HepG2 (cell line): ENCODE measurements at regions not wholly inside any gene's neighbourhood (a gene's known extent, or its start where the extent isn't known, plus 50 kb on each side); places are given as distances from the start of the nearest gene placed in this dataset.

Source experiments
- ATAC-seq: fragments of 200-7000 bp; cut with Tn5 transposase; 3 replicates; pipeline ENCODE4 v1.9.1; 2020; ENCODE audit warnings: mild to moderate bottlenecking, moderate library complexity
- BruUV-seq: library from RNA; stranded (reverse); fragments of 400-500 nt; replicated peaks from 2 replicates; lab custom pipeline; 2021; lab: Mats Ljungman, UMichigan
- CTCF ChIA-PET: fragments of 300-600 bp; formaldehyde crosslinking; extraction: SDS; loops from one replicate; lab custom pipeline; 2021; ENCODE audit warnings: low total read pairs, inconsistent platforms, low intra/inter-chr PET ratio; lab: Yijun Ruan, JAX
- POLR2A ChIA-PET: fragments of 350-600 bp; sonication (Branson Sonifier 250); formaldehyde crosslinking; loops from one replicate; lab custom pipeline; 2020; ENCODE audit warnings: antibody characterized with exemption, inconsistent platforms; lab: Yijun Ruan, JAX
- DNase-seq: peaks from one replicate; pipeline ENCODE4 v3.0.0-alpha.2; 2015; ENCODE audit warnings: low spot score
- FAIRE-seq: peaks from 3 replicates; lab custom pipeline; 2011; peaks lifted over from hg19 to GRCh38; lab: Jason Lieb, UNC
- H2AFZ ChIP-seq: one replicate; pipeline ENCODE4 v1.6.1; 2011; ENCODE audit warnings: low read length, inconsistent platforms
- H3K27ac ChIP-seq: fragments of 300-600 bp; 3 replicates; pipeline ENCODE4 v1.8.0; 2011; ENCODE audit warnings: mixed run types, mild to moderate bottlenecking, mixed read lengths, low read length, inconsistent platforms; ENCODE audit not compliant: insufficient read depth; ENCODE audit errors: extremely low read length
- H3K27me3 ChIP-seq, 2 experiments: fragments of 200-600 bp in 1 of 2; 2 replicates in 1 of 2; 3 replicates in 1 of 2; pipeline versions ENCODE4 v1.6.0 to v1.8.0; 2011; ENCODE audit warnings: low read length in 2 of 2, mild to moderate bottlenecking in 2 of 2, moderate library complexity in 2 of 2, inconsistent platforms in 1 of 2; ENCODE audit not compliant: insufficient read depth in 2 of 2, control insufficient read depth in 1 of 2
- H3K36me3 ChIP-seq, 2 experiments: fragments of 200-600 bp in 1 of 2; replicated peaks in 1 of 2; 2 replicates in 1 of 2; 3 replicates in 1 of 2; pipeline versions ENCODE4 v1.5.1 to v1.8.0; 2011; ENCODE audit warnings: low read length in 2 of 2, inconsistent platforms in 1 of 2; ENCODE audit not compliant: insufficient read depth in 2 of 2, control insufficient read depth in 1 of 2
- H3K4me1 ChIP-seq: 2 replicates; pipeline ENCODE4 v1.5.1; 2012; ENCODE audit warnings: low read length, inconsistent platforms; ENCODE audit not compliant: insufficient read depth
- H3K4me2 ChIP-seq: 2 replicates; pipeline ENCODE4 v1.6.0; 2011; ENCODE audit warnings: low read depth, low read length, inconsistent platforms
- H3K4me3 ChIP-seq, 3 experiments: fragments of 200-600 bp in 1 of 3; sonication (generic), shearing (Covaris generic) in 1 of 3; replicated peaks in 1 of 3; 2 replicates each; pipeline ENCODE4 v1.5.1; 2011 to 2016; ENCODE audit warnings: low read length in 3 of 3, inconsistent platforms in 2 of 3, low read depth in 2 of 3, mild to moderate bottlenecking in 2 of 3, control low read depth in 1 of 3, mixed read lengths in 1 of 3; ENCODE audit not compliant: insufficient read depth in 1 of 3
- H3K79me2 ChIP-seq: one replicate; pipeline ENCODE4 v1.6.1; 2011; ENCODE audit warnings: low read length, inconsistent platforms; ENCODE audit not compliant: insufficient read depth
- H3K9ac ChIP-seq: 2 replicates; pipeline ENCODE4 v1.6.0; 2011; ENCODE audit warnings: mild to moderate bottlenecking, low read depth, low read length, inconsistent platforms; ENCODE audit not compliant: insufficient read depth
- H3K9me3 ChIP-seq: 2 replicates; pipeline ENCODE4 v1.5.1; 2012; ENCODE audit warnings: mild to moderate bottlenecking, low read length
- H4K20me1 ChIP-seq: 2 replicates; pipeline ENCODE4 v1.6.0; 2011; ENCODE audit warnings: inconsistent platforms, mild to moderate bottlenecking, low read length, moderate library complexity; ENCODE audit not compliant: insufficient read depth
- ATF1 ChIP-seq: IDR thresholded peaks from 2 replicates; pipeline ENCODE4 v1.6.1; 2016; ENCODE audit warnings: mild to moderate bottlenecking, control low read depth
- BRD4 ChIP-seq: sonication (generic); formaldehyde crosslinking; IDR thresholded peaks from 2 replicates; pipeline ENCODE4 v1.4.0; 2020; ENCODE audit warnings: missing genetic modification reagents
- CSRNP2 ChIP-seq: sonication (generic); formaldehyde crosslinking; conservative IDR thresholded peaks from 2 replicates; pipeline ENCODE4 v1.8.0; 2022; ENCODE audit warnings: low read depth, missing genetic modification reagents
- FOXJ3 ChIP-seq: sonication (generic); formaldehyde crosslinking; IDR thresholded peaks from 2 replicates; pipeline ENCODE4 v1.4.0; 2020; ENCODE audit warnings: missing genetic modification reagents, mild to moderate bottlenecking, borderline replicate concordance
- HIVEP1 ChIP-seq: sonication (generic); formaldehyde crosslinking; IDR thresholded peaks from 2 replicates; pipeline ENCODE4 v1.4.0; 2020; ENCODE audit warnings: mild to moderate bottlenecking, missing genetic modification reagents
- IRF9 ChIP-seq: sonication (generic); formaldehyde crosslinking; IDR thresholded peaks from 2 replicates; pipeline ENCODE4 v1.8.0; 2022; ENCODE audit warnings: missing genetic modification reagents, mild to moderate bottlenecking, borderline replicate concordance
- NAIF1 ChIP-seq: sonication (generic); formaldehyde crosslinking; IDR thresholded peaks from 2 replicates; pipeline ENCODE4 v1.5.0; 2020; ENCODE audit warnings: mild to moderate bottlenecking, missing genetic modification reagents, borderline replicate concordance
- PHB2 ChIP-seq: fragments of 450-650 bp; IDR thresholded peaks from 2 replicates; pipeline ENCODE4 v1.6.1; 2018; ENCODE audit not compliant: partially characterized antibody
- RNF2 ChIP-seq: fragments of 450-650 bp; conservative IDR thresholded peaks from 2 replicates; pipeline ENCODE4 v1.6.1; 2016; ENCODE audit warnings: low read depth
- YEATS4 ChIP-seq: sonication (generic); formaldehyde crosslinking; IDR thresholded peaks from 2 replicates; pipeline ENCODE4 v1.4.0; 2020; ENCODE audit warnings: missing genetic modification reagents, borderline replicate concordance
- ZBTB1 ChIP-seq: sonication (generic); formaldehyde crosslinking; IDR thresholded peaks from 2 replicates; pipeline ENCODE4 v1.4.0; 2020; ENCODE audit warnings: missing genetic modification reagents, borderline replicate concordance
- ZKSCAN1 ChIP-seq: fragments of 150-350 bp; IDR thresholded peaks from 2 replicates; pipeline ENCODE4 v1.6.1; 2014; ENCODE audit warnings: low read length
- ZNF333 ChIP-seq: sonication (generic); formaldehyde crosslinking; IDR thresholded peaks from 2 replicates; pipeline ENCODE4 v1.4.0; 2020; ENCODE audit warnings: mild to moderate bottlenecking, missing genetic modification reagents, borderline replicate concordance
- ZNF782 ChIP-seq: sonication (generic); formaldehyde crosslinking; IDR thresholded peaks from 2 replicates; pipeline ENCODE4 v1.4.0; 2020; ENCODE audit warnings: missing genetic modification reagents, mild to moderate bottlenecking, borderline replicate concordance
- ZNF891 ChIP-seq: sonication (generic); formaldehyde crosslinking; IDR thresholded peaks from 2 replicates; pipeline ENCODE4 v1.5.0; 2020; ENCODE audit warnings: mild to moderate bottlenecking, missing genetic modification reagents
- WGBS: methylation state at CpG from one replicate; pipeline ENCODE4 v1.1.6; 2017; ENCODE audit warnings: low lambda C conversion rate; 5-methylcytosine and 5-hydroxymethylcytosine counted together
- in situ Hi-C: cut with HindIII; loops from 2 replicates; pipeline ENCODE4 v1.10.0; 2017; ENCODE audit warnings: low pct_unique_long_range_greater_than_20kb; ENCODE audit not compliant: extremely low pct_ligation_motif_present
- intact Hi-C: fragments of 100-400 bp; cut with micrococcal nuclease; formaldehyde crosslinking; loops from one replicate; pipeline ENCODE4 v1.10.0; 2022; ENCODE audit not compliant: unreplicated experiment

- ChIA-PET POLR2A (no interaction called here), CTCF (no interaction called here)
- BruUV-seq, result no TSS peak
- Histone ChIP-seq H3K79me2 (no peaks in the 10 kb centered on the region), H2AFZ (no peak overlapping the region), H4K20me1 (no peaks in the 10 kb centered on the region), H3K4me3 (no peak overlapping the region), H3K4me2 (no peak overlapping the region), H3K27ac (no peak overlapping the region), H3K4me1 (no peaks in the 10 kb centered on the region), H3K27me3 (peaks cover 0 to 12% of the 10 kb centered on the region in 2 experiments; a peak in 1 of 5 replicates), H3K9me3 (no peaks in the 10 kb centered on the region), H3K9ac (no peak overlapping the region), H3K36me3 (no peaks in the 10 kb centered on the region)
- in situ Hi-C loops (loop anchor here (25.0 kb wide), 2 partner anchors 334 to 834 kb away; no protein-coding TSS in a partner anchor), intact Hi-C loops (no loop called here)
- FAIRE-seq (no peak), DNase-seq (no peak), ATAC-seq (no peak)
- TF ChIP-seq HIVEP1 (CRISPR knock-in tag) (no peak), BRD4 (CRISPR knock-in tag) (no peak), NAIF1 (CRISPR knock-in tag) (no peak), YEATS4 (CRISPR knock-in tag) (no peak), IRF9 (CRISPR knock-in tag) (no peak), ATF1 (CRISPR knock-in tag) (no peak), ZNF782 (CRISPR knock-in tag) (no peak), ZBTB1 (CRISPR knock-in tag) (no peak), PHB2 (no peak), ZNF891 (CRISPR knock-in tag) (no peak), RNF2 (no peak), FOXJ3 (CRISPR knock-in tag) (no peak), ZKSCAN1 (no peak), ZNF333 (CRISPR knock-in tag) (no peak), CSRNP2 (no peak)
- 14% methylated on average over 7 of the region's 7 CpGs for WGBS
Measured at GRCh38 chr18:75496151-75496550, 68.6 kb upstream of the SMIM21 start.
